Cardiac muscle cell (in vitro differentiated cells and primary cell): ENCODE measurements at regions not wholly inside any gene's neighbourhood (a gene's known extent, or its start where the extent isn't known, plus 50 kb on each side); places are given as distances from the start of the nearest gene placed in this dataset.

ENCODE experiments used
- DNase-seq, 2 donors: peaks; one replicate each; pipeline versions ENCODE4 v3.0.0 to v3.0.0-alpha.2; 2010 to 2017; ENCODE audit warnings: low read depth in 1 of 2, low spot score in 1 of 2
- H3K27ac ChIP-seq: fragments of 200-600 bp; sonication (generic); 2 replicates; pipeline ENCODE4 v1.5.1; 2016
- H3K27me3 ChIP-seq: fragments of 200-600 bp; sonication (generic); 2 replicates; pipeline ENCODE4 v1.6.0; 2016; ENCODE audit warnings: control low read depth
- H3K36me3 ChIP-seq: fragments of 200-600 bp; sonication (generic); 2 replicates; pipeline ENCODE4 v1.5.1; 2016; ENCODE audit warnings: control low read depth
- H3K4me1 ChIP-seq: fragments of 200-600 bp; sonication (generic); 2 replicates; pipeline ENCODE4 v1.8.1; 2017; ENCODE audit warnings: low read depth, mild to moderate bottlenecking, mixed run types
- H3K4me3 ChIP-seq: fragments of 200-600 bp; sonication (generic); 2 replicates; pipeline ENCODE4 v1.5.1; 2016; ENCODE audit warnings: mild to moderate bottlenecking
- H3K9me3 ChIP-seq: fragments of 200-600 bp; sonication (generic); 2 replicates; pipeline ENCODE4 v1.5.1; 2017; ENCODE audit warnings: low read depth, mild to moderate bottlenecking, control low read depth
- TF ChIP-seq, protein P1 (sequence below): IDR thresholded peaks from 2 replicates; pipeline ENCODE4 v1.5.1; 2012; ENCODE audit warnings: low read depth, mild to moderate bottlenecking, low read length

GRCh38 chr14:44669496-44669895 is 162.4 kb upstream of the FSCB start:
- no peaks in the 10 kb centered on the region for H3K27me3 ChIP-seq
- H3K27ac ChIP-seq: no peak overlapping the region
- TF ChIP-seq, protein P1, sequence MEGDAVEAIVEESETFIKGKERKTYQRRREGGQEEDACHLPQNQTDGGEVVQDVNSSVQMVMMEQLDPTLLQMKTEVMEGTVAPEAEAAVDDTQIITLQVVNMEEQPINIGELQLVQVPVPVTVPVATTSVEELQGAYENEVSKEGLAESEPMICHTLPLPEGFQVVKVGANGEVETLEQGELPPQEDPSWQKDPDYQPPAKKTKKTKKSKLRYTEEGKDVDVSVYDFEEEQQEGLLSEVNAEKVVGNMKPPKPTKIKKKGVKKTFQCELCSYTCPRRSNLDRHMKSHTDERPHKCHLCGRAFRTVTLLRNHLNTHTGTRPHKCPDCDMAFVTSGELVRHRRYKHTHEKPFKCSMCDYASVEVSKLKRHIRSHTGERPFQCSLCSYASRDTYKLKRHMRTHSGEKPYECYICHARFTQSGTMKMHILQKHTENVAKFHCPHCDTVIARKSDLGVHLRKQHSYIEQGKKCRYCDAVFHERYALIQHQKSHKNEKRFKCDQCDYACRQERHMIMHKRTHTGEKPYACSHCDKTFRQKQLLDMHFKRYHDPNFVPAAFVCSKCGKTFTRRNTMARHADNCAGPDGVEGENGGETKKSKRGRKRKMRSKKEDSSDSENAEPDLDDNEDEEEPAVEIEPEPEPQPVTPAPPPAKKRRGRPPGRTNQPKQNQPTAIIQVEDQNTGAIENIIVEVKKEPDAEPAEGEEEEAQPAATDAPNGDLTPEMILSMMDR: no peak
- H3K36me3 ChIP-seq: no peaks in the 10 kb centered on the region
- no peaks in the 10 kb centered on the region for H3K9me3 ChIP-seq
- no peaks in the 10 kb centered on the region for H3K4me1 ChIP-seq
- DNase-seq: no peak
- no peak overlapping the region for H3K4me3 ChIP-seq

- Histone ChIP-seq H3K9me3 (no peaks in the 10 kb centered on the region), H3K4me1 (peaks cover 4% of the 10 kb centered on the region), H3K27me3 (no peaks in the 10 kb centered on the region), H3K27ac (no peak overlapping the region), H3K4me3 (no peak overlapping the region), H3K36me3 (no peaks in the 10 kb centered on the region)
- TF ChIP-seq, protein P1: no peak
- DNase-seq: no peak
These were observed 156.1 kb upstream of the FSCB start for GRCh38 chr14:44663136-44663535.

DNA sequence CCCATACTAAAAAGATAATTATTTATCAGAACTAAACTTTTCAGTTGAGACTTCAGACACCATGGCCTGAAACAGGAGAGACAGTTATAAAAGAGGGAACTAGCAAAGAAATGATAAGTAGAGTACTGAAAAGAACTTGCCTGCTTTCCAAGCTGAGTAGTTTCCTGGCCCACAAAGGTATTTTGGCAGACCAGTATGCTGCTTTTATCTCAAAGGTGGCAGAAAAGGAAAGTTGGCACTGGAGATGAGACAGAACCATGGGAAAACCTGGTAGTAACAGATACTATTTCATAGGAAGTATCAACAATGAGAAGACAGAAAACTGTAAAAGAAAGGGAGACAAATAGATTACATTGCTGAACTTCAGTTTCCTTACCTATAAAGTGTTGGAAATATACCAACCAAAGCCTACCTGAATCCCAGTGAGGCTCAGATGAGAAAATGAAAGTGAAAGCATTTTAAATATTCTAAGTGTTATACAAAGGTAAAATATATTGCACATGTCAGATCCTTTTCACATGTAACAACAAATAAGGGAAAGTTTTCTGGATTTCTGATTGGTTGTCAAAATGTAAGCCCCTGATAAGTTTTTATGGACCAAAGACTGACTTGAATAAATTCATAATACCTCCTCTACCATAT is 155.3 kb upstream of the FSCB start:
- Histone ChIP-seq H3K27me3 (no peaks in the 10 kb centered on the region), H3K9me3 (no peaks in the 10 kb centered on the region), H3K4me3 (no peak overlapping the region), H3K36me3 (no peaks in the 10 kb centered on the region), H3K27ac (no peak overlapping the region), H3K4me1 (peaks cover 4% of the 10 kb centered on the region)
- TF ChIP-seq, protein P1: no peak
- DNase-seq: no peak

GRCh38 chr14:44658389-44658696 is 151.3 kb upstream of the FSCB start:
- TF ChIP-seq, protein P1: no peak
- Histone ChIP-seq H3K4me3 (no peak overlapping the region), H3K27ac (no peak overlapping the region), H3K36me3 (no peaks in the 10 kb centered on the region), H3K4me1 (no peaks in the 10 kb centered on the region), H3K9me3 (no peaks in the 10 kb centered on the region), H3K27me3 (no peaks in the 10 kb centered on the region)
- no peak for DNase-seq

GRCh38 chr14:44657696-44658388 is 150.8 kb upstream of the FSCB start:
- Histone ChIP-seq H3K27ac (no peak overlapping the region), H3K36me3 (no peaks in the 10 kb centered on the region), H3K4me3 (no peak overlapping the region), H3K4me1 (no peaks in the 10 kb centered on the region), H3K27me3 (no peaks in the 10 kb centered on the region), H3K9me3 (no peaks in the 10 kb centered on the region)
- TF ChIP-seq, protein P1: peak; percentile 60
- DNase-seq: peak; percentile 54 to 72
